Stomach smooth muscle (tissue), 2 donors: ENCODE measurements at regions not wholly inside any gene's neighbourhood (a gene's known extent, or its start where the extent isn't known, plus 50 kb on each side); places are given as distances from the start of the nearest gene placed in this dataset.
"Not testable (repeated sequence)": the region's sequence is repeated elsewhere in the genome, so short reads cannot be mapped to it uniquely, and the experiment has no call there.

ENCODE experiments used
- H3K27ac ChIP-seq: one replicate; pipeline ENCODE4 v1.7.0; 2013; ENCODE audit warnings: mild to moderate bottlenecking, low read length, inconsistent platforms
- H3K27me3 ChIP-seq, 2 donors: one replicate each; pipeline ENCODE4 v1.7.0; 2013; ENCODE audit warnings: low read length in 2 of 2; ENCODE audit not compliant: insufficient read depth in 2 of 2, control insufficient read depth in 1 of 2
- H3K36me3 ChIP-seq, 2 donors: one replicate each; pipeline ENCODE4 v1.7.0; 2013; ENCODE audit warnings: low read length in 2 of 2; ENCODE audit not compliant: control insufficient read depth in 2 of 2, insufficient read depth in 2 of 2
- H3K4me1 ChIP-seq: one replicate; pipeline ENCODE4 v1.7.0; 2013; ENCODE audit warnings: low read length; ENCODE audit not compliant: control insufficient read depth, insufficient read depth
- H3K4me3 ChIP-seq, 2 donors: one replicate each; pipeline ENCODE4 v1.7.0; 2013; ENCODE audit warnings: low read length in 2 of 2
- H3K9ac ChIP-seq, 2 donors: one replicate each; pipeline ENCODE4 v1.7.0; 2013; ENCODE audit warnings: low read length in 2 of 2, mild to moderate bottlenecking in 1 of 2
- H3K9me3 ChIP-seq, 2 donors: one replicate each; pipeline ENCODE4 v1.7.0; 2013; ENCODE audit warnings: low read length in 2 of 2; ENCODE audit not compliant: control insufficient read depth in 2 of 2
- donor health status: healthy.
- donor health status: Pancreatic carcinoma.

DNA sequence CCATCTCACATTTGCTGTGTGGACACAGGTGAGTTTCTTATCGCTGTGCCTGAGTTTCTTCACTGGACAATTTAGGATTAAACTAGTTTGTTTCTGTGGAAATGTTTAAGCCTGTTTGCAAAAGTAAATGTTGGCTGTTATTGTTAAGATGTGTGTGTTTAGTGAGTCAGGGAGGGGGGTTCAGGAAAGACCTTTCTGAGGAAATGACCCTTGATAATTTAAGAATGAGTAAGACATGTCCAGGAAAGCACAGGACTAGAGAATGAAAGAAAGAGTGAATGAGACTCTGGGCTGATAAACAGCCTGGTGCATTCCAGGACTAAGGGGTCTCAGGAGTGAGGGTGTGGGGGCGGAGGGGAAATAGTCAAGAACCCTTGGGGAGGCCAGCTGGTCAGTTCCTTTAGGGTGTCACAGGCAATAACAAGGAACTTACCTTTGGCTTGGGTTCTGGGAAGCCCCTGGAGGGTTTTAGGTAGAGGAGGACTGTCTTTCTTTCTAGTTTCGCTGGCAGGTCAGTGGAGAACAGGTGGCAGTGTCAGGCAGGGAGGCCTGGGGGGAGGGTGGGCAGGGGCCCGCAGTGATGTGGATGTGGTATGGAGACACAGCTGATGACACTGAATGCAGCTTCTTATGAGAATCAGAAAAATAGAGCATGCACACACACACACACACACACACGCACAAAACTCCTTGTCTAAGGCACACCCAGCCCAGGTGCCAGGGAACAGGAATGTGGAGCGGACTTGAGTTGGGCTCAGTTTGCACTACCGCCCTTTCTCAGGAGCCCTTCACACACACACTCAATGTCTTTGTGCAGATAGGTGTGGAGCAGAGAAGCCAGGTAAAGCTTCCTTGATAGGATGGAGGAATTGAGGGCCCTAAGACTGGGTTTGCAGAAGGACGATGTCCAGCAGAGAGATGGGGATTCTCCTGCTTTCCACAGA lies 1005.5 kb downstream of the VRK1 start:
- no peak overlapping the region for H3K9ac ChIP-seq
- peaks cover 0 to 2% of the 10 kb centered on the region in 2 donors for H3K9me3 ChIP-seq
- no peak overlapping the region for H3K4me3 ChIP-seq
- H3K27ac ChIP-seq = no peak overlapping the region
- no peaks in the 10 kb centered on the region for H3K27me3 ChIP-seq
- H3K36me3 ChIP-seq = no peaks in the 10 kb centered on the region
- H3K4me1 ChIP-seq = no peaks in the 10 kb centered on the region

DNA sequence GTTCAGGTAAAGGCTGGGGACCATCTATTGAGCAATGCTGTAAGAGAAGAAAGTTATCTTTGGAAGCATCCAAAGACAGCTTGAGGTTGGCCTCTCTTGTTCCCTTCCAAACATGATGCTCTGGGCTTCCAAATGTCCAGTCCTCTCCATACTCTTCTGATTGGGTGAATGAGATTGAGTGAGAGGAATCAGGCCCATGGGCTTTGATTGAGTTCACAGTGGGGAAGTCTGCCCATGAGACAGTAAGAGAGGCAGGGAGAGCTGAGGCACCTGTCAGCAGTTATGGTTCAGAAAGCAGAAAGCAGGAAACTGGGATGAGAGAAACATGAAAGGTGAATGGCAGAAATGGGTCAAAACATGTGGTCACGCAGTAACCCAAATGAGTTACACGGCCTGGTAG lies 1006.9 kb downstream of the VRK1 start:
- Histone ChIP-seq H3K9me3 (peaks cover 0 to 2% of the 10 kb centered on the region in 2 donors), H3K4me3 (no peak overlapping the region), H3K9ac (no peak overlapping the region), H3K27me3 (no peaks in the 10 kb centered on the region), H3K4me1 (no peaks in the 10 kb centered on the region), H3K36me3 (no peaks in the 10 kb centered on the region), H3K27ac (no peak overlapping the region)

DNA sequence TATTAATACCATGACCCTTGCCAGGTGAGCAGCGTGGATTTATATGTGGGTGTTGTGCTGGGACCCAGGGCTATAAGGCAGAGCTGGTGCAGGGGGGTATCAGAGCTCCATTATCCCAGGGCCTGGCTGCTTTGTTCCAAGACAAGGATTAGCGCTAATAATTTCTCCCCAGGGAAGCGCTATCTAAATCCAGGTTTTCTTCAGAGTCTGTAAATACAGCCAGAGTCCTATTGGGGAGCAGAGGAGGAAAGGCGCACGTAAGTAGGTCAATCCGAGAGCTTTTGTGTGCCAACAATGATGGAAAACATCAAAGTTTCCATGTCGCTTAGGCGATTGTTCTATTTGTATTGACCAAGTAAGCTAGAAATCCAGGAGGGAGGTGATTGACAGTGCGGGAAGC lies 1009.7 kb downstream of the VRK1 start:
- Histone ChIP-seq H3K9me3 (no peaks in the 10 kb centered on the region), H3K27ac (no peak overlapping the region), H3K4me1 (no peaks in the 10 kb centered on the region), H3K36me3 (no peaks in the 10 kb centered on the region), H3K4me3 (no peak overlapping the region), H3K27me3 (no peaks in the 10 kb centered on the region), H3K9ac (no peak overlapping the region)

DNA sequence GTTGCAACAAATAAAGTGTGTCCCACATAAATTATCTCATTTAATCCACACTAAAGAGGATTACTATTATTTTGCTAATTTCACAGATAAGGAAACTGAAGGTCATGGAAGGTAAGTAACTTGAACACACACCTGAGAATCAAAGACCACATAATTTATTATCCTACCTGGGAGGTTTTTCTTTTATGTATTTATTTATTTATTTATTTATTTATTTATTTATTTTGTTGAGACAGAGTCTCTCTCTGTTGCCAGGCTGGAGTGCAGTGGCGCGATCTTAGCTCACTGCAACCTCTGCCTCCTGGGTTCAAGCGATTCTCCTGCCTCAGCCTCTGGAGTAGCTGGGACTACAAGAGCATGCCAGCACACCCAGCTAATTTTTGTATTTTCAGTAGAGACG lies 1011.4 kb downstream of the VRK1 start:
- H3K9me3 ChIP-seq, H3K4me1 ChIP-seq, H3K36me3 ChIP-seq, H3K27ac ChIP-seq, H3K9ac ChIP-seq, H3K27me3 ChIP-seq, H3K4me3 ChIP-seq: not testable (repeated sequence)

DNA sequence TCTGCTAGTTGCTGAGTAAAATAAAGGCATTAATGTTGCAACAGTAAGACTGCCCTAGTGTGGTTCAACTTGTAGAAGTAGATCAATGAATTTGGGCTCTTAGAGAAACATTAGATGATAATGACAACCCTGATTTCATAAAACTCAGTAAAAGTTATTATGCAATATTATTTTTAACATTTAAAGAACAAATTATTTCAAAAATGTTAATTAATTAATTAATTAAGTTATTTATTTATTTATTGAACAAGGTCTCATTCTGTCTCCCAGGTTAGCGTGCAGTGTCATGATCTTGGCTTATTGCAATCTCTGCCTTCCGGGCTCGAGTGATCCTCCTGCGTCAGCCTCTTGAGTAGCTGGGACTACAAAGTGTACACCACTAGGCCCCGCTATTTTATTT lies 1016.4 kb downstream of the VRK1 start:
- H3K27me3 ChIP-seq = no peaks in the 10 kb centered on the region
- no peak overlapping the region for H3K9ac ChIP-seq
- no peaks in the 10 kb centered on the region for H3K9me3 ChIP-seq
- no peak overlapping the region for H3K4me3 ChIP-seq
- H3K36me3 ChIP-seq = no peaks in the 10 kb centered on the region
- H3K4me1 ChIP-seq = no peaks in the 10 kb centered on the region
- no peak overlapping the region for H3K27ac ChIP-seq

DNA sequence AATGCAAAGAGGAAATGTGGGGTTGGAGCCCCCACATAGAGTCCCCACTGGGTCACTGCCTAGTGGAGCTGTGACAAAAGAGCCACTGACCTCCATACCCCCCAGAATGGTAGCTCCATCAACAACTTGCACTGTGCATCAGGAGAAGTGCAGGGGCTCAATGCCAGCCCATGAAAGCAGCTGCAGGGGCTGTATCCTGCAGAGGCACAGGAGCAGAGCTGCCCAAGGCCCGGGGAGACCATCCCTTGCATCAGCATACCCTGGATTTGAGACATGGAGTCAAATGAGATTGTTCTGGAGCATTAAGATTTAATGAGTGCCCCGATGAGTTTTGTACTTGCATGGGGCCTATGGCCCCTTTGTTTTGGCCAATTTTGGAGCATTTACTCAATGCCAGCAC lies 1023.6 kb downstream of the VRK1 start:
- H3K27me3 ChIP-seq = peaks cover 0 to 2% of the 10 kb centered on the region in 2 donors
- no peaks in the 10 kb centered on the region for H3K36me3 ChIP-seq
- H3K9me3 ChIP-seq = no peaks in the 10 kb centered on the region
- H3K4me3 ChIP-seq = no peak overlapping the region
- H3K27ac ChIP-seq = no peak overlapping the region
- no peak overlapping the region for H3K9ac ChIP-seq
- no peaks in the 10 kb centered on the region for H3K4me1 ChIP-seq

DNA sequence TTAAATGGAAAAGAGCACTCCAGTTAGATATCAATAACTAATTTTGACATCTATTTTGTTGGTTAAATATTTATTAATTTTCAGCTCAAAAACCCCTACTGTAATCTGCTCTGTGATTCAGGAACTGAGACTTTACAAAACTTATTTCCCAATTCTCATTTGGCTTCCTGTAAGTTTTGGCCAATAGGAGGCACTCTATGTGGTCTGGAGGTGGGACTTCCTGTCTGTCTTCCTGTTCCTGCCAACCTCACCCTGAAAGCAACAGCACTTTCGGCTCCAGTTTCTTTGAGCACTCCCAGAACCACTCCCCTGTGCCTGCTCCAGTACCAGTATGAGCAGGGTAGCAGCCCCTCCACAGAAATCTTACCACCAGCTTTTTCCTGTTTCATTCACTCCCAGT lies 1027.0 kb downstream of the VRK1 start:
- peaks cover 0 to 2% of the 10 kb centered on the region in 2 donors for H3K27me3 ChIP-seq
- no peak overlapping the region for H3K4me3 ChIP-seq
- no peaks in the 10 kb centered on the region for H3K4me1 ChIP-seq
- no peaks in the 10 kb centered on the region for H3K9me3 ChIP-seq
- H3K36me3 ChIP-seq = no peaks in the 10 kb centered on the region
- no peak overlapping the region for H3K9ac ChIP-seq
- no peak overlapping the region for H3K27ac ChIP-seq

DNA sequence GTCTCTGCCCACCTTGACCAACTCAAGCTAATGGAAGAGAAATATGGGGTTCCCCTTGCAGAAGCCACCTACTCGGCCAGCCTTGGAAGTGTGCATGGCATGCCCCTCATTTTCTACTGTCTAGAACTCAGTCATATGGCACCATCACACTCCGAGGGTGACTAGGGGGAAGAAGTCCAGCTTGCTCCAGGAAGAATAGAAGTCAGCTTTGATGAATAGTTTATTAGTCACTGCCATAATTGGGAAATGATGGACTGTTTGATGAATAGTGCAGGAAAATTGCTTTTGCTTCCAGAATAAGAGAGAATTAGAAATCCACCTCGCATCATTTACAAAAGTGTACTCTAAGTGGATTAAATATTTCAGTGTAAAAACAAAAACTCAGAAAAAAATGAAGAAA lies 1030.6 kb downstream of the VRK1 start:
- H3K9ac ChIP-seq = no peak overlapping the region
- H3K27ac ChIP-seq = no peak overlapping the region
- no peaks in the 10 kb centered on the region for H3K27me3 ChIP-seq
- H3K36me3 ChIP-seq = no peaks in the 10 kb centered on the region
- no peaks in the 10 kb centered on the region for H3K9me3 ChIP-seq
- no peaks in the 10 kb centered on the region for H3K4me1 ChIP-seq
- no peak overlapping the region for H3K4me3 ChIP-seq

DNA sequence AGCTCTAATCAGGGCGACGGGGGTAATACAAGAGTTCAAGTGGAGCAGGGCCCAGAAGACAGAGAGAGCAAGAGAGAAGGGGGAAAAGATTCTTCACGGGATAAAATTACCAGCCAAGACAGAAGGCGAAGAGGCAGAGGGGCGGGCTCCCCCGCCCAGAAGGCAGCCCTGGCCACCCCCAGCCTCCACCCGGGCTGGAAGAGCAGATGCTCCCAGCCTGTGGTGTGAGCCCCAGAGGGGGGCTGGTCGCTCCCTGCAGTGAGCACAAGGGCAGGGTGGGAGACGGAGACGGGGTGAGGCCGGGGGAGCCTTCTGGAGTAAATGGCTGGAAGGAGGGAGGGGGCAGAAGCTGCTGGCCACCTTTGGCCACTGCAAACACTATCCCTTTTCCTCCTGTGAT lies 1035.6 kb downstream of the VRK1 start:
- peaks cover 0 to 2% of the 10 kb centered on the region in 2 donors for H3K27me3 ChIP-seq

DNA sequence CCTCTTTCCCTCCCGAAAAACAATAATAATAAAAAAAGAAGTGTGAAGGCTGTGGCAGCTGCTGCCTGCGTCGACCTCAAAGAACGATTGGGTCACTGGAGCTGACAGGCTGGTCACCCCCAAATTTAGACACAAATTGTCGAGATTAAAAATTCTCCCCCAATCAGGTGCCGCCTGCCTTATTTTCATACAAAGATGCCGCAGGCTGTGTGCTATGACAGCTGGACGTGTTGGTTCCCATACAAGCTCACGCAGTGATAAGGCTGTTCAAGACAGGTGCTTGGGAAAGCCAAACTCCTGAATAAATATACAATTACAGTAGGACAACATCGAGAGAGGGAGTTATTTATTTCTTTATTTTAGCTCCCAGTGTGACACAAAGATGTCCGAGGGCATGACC lies 1041.8 kb downstream of the VRK1 start:
- no peak overlapping the region for H3K4me3 ChIP-seq
- no peaks in the 10 kb centered on the region for H3K9me3 ChIP-seq
- H3K36me3 ChIP-seq = no peaks in the 10 kb centered on the region
- H3K27ac ChIP-seq = no peak overlapping the region
- no peaks in the 10 kb centered on the region for H3K4me1 ChIP-seq
- no peak overlapping the region for H3K9ac ChIP-seq
- peaks cover 0 to 11% of the 10 kb centered on the region in 2 donors for H3K27me3 ChIP-seq

More for the DNA sequence above, 1035.6 kb downstream of the VRK1 start:
- Histone ChIP-seq H3K4me1 (no peaks in the 10 kb centered on the region), H3K36me3 (no peaks in the 10 kb centered on the region), H3K9ac (no peak overlapping the region), H3K4me3 (no peak overlapping the region), H3K27ac (no peak overlapping the region), H3K9me3 (no peaks in the 10 kb centered on the region)

DNA sequence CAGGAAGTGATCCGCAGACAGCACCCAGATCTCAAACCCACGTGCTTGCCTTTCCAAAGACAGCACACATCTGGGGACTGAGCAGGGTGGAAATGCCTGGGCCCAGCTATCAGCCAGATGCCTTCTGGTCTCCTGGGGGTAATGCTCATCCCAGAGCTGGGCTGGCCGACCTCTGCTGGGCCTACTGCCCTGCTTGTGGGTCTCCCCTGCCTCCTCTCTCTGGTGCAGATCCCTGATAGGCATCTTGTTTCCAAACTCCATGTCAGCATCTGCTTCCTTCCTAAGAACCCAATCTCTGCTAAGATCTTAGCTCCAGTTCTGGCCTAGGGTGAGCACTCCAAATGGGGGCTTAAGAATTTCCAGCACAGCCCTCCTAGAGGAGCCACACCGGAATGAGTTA lies 1043.0 kb downstream of the VRK1 start:
- H3K4me1 ChIP-seq = no peaks in the 10 kb centered on the region

More for the DNA sequence above, 1043.0 kb downstream of the VRK1 start:
- peaks cover 0 to 11% of the 10 kb centered on the region in 2 donors for H3K27me3 ChIP-seq
- H3K9ac ChIP-seq = no peak overlapping the region
- H3K9me3 ChIP-seq = no peaks in the 10 kb centered on the region
- no peaks in the 10 kb centered on the region for H3K36me3 ChIP-seq
- H3K27ac ChIP-seq = no peak overlapping the region
- no peak overlapping the region for H3K4me3 ChIP-seq
